ENCODE measurements at regions not wholly inside any gene's neighbourhood (a gene's known extent, or its start where the extent isn't known, plus 50 kb on each side); places are given as distances from the start of the nearest gene placed in this dataset.

GRCh38 chr6:141677598-141678211 is 455.0 kb upstream of the GJE1 start:
- DNase-seq (ENCODE audit: low read depth in 2 of 2) = no peak

GRCh38 chr6:141675957-141676356 is 456.8 kb upstream of the GJE1 start:
- no peak for DNase-seq (ENCODE audit: low read depth in 2 of 2)

- no peak for DNase-seq (ENCODE audit: low read depth in 2 of 2)
Measured at GRCh38 chr6:141669141-141669540, 463.6 kb upstream of the GJE1 start.

- DNase-seq (ENCODE audit: low read depth in 2 of 2) = no peak
Measured at GRCh38 chr6:141667580-141668309, 465.0 kb upstream of the GJE1 start.

GRCh38 chr6:141666187-141666586 is 466.5 kb upstream of the GJE1 start:
- no peak for DNase-seq (ENCODE audit: low read depth in 2 of 2)

GRCh38 chr6:141664744-141665143 is 468.0 kb upstream of the GJE1 start:
- DNase-seq (ENCODE audit: low read depth in 2 of 2) = no peak

- no peak for DNase-seq (ENCODE audit: low read depth in 2 of 2)
Measured at GRCh38 chr6:141659582-141659981, 473.1 kb upstream of the GJE1 start.

GRCh38 chr6:141658696-141659095 is 474.0 kb upstream of the GJE1 start:
- DNase-seq (ENCODE audit: low read depth in 2 of 2) = no peak

- DNase-seq (ENCODE audit: low read depth in 2 of 2) = no peak
Measured at GRCh38 chr6:141657812-141658211, 474.9 kb upstream of the GJE1 start.

GRCh38 chr6:141653590-141653989 is 479.1 kb upstream of the GJE1 start:
- DNase-seq (ENCODE audit: low read depth in 2 of 2) = no peak

- no peak for DNase-seq (ENCODE audit: low read depth in 2 of 2)
Measured at GRCh38 chr6:141641951-141642350, 490.8 kb upstream of the GJE1 start.

- no peak for DNase-seq (ENCODE audit: low read depth in 2 of 2)
Measured at GRCh38 chr6:141641406-141641805, 491.3 kb upstream of the GJE1 start.

GRCh38 chr6:141635621-141636020 is 497.1 kb upstream of the GJE1 start:
- DNase-seq (ENCODE audit: low read depth in 2 of 2) = no peak

GRCh38 chr6:141634269-141634668 is 498.5 kb upstream of the GJE1 start:
- no peak for DNase-seq (ENCODE audit: low read depth in 2 of 2)

- DNase-seq (ENCODE audit: low read depth in 2 of 2) = no peak
Measured at GRCh38 chr6:141624301-141624700, 508.4 kb upstream of the GJE1 start.

- no peak for DNase-seq (ENCODE audit: low read depth in 2 of 2)
Measured at GRCh38 chr6:141618180-141618581, 514.5 kb upstream of the GJE1 start.

GRCh38 chr6:141610741-141611140 is 522.0 kb upstream of the GJE1 start:
- DNase-seq (ENCODE audit: low read depth in 2 of 2) = no peak

- no peak for DNase-seq (ENCODE audit: low read depth in 2 of 2)
Measured at GRCh38 chr6:141607956-141608355, 524.8 kb upstream of the GJE1 start.

- DNase-seq (ENCODE audit: low read depth in 2 of 2) = no peak
Measured at GRCh38 chr6:141598487-141598886, 534.2 kb upstream of the GJE1 start.

GRCh38 chr6:141594874-141595273 is 537.9 kb upstream of the GJE1 start:
- DNase-seq (ENCODE audit: low read depth in 2 of 2) = no peak

GRCh38 chr6:141593311-141593710 is 539.4 kb upstream of the GJE1 start:
- no peak for DNase-seq (ENCODE audit: low read depth in 2 of 2)

- DNase-seq (ENCODE audit: low read depth in 2 of 2) = no peak
Measured at GRCh38 chr6:141587482-141588266, 545.1 kb upstream of the GJE1 start.

- no peak for DNase-seq (ENCODE audit: low read depth in 2 of 2)
Measured at GRCh38 chr6:141580988-141581552, 551.7 kb upstream of the GJE1 start.

Data from stimulated activated CD8-positive, alpha-beta memory T cell treated with anti-CD3 and anti-CD28 coated beads, Interleukin-7, amount 100 ng/mL, for 4 hours (primary cell).